H1 (cell line): ENCODE measurements at regions not wholly inside any gene's neighbourhood (a gene's known extent, or its start where the extent isn't known, plus 50 kb on each side); places are given as distances from the start of the nearest gene placed in this dataset.

Source experiments
- CTCF ChIA-PET: fragments of 300-600 bp; sonication (Branson Sonifier 250); formaldehyde crosslinking; loops from one replicate; lab custom pipeline; 2021; ENCODE audit not compliant: partially characterized antibody; lab: Charles Lee
- POLR2A ChIA-PET: fragments of 300-600 bp; sonication (Branson Sonifier 250); formaldehyde crosslinking; loops from one replicate; lab custom pipeline; 2021; ENCODE audit warnings: inconsistent platforms; ENCODE audit not compliant: partially characterized antibody; lab: Charles Lee
- DNase-seq, 2 experiments: peaks; one replicate each; pipeline versions ENCODE4 v3.0.0 to v3.0.0-alpha.2; 2010 to 2022; ENCODE audit warnings: low spot score in 2 of 2, low read depth in 1 of 2, mixed read lengths in 1 of 2
- FAIRE-seq: peaks from 2 replicates; lab custom pipeline; 2011; peaks lifted over from hg19 to GRCh38; lab: Jason Lieb, UNC
- H2AFZ ChIP-seq: 2 replicates; pipeline ENCODE4 v1.8.1; 2012; ENCODE audit warnings: low read length, inconsistent platforms
- H2AK5ac ChIP-seq: 2 replicates; pipeline ENCODE4 v1.6.1; 2013; ENCODE audit warnings: low read depth, low read length
- H2BK120ac ChIP-seq: replicated peaks from 2 replicates; pipeline ENCODE3; 2013; ENCODE audit warnings: low read depth, low read length, inconsistent platforms
- H2BK12ac ChIP-seq: 2 replicates; pipeline ENCODE4 v1.6.1; 2013; ENCODE audit warnings: low read depth, low read length
- H2BK15ac ChIP-seq: 2 replicates; pipeline ENCODE4 v1.6.1; 2013; ENCODE audit warnings: low read length
- H2BK20ac ChIP-seq: 2 replicates; pipeline ENCODE4 v1.6.1; 2013; ENCODE audit warnings: low read length
- H2BK5ac ChIP-seq: 2 replicates; pipeline ENCODE4 v1.6.1; 2013; ENCODE audit warnings: low read depth, low read length
- H3K14ac ChIP-seq: 2 replicates; pipeline ENCODE4 v1.6.1; 2013; ENCODE audit warnings: inconsistent platforms; ENCODE audit not compliant: insufficient read length
- H3K18ac ChIP-seq: 2 replicates; pipeline ENCODE4 v1.6.1; 2013; ENCODE audit warnings: low read length; ENCODE audit errors: extremely low read depth
- H3K23ac ChIP-seq: 2 replicates; pipeline ENCODE4 v1.6.1; 2013; ENCODE audit warnings: inconsistent platforms; ENCODE audit not compliant: insufficient read length
- H3K23me2 ChIP-seq: 2 replicates; pipeline ENCODE4 v1.6.1; 2013; ENCODE audit warnings: low read depth, low read length
- H3K27ac ChIP-seq: 2 replicates; pipeline ENCODE4 v1.6.1; 2011; ENCODE audit warnings: low read depth, low read length, inconsistent platforms
- H3K27me3 ChIP-seq, 4 experiments: replicated peaks in 1 of 4; 1 replicate in 1 of 4; 2 replicates in 3 of 4; pipeline versions ENCODE4 v1.6.1 to v1.8.1; 2011 to 2013; ENCODE audit warnings: low read length in 3 of 4, mild to moderate bottlenecking in 3 of 4, inconsistent platforms in 2 of 4, mixed read lengths in 2 of 4, moderate library complexity in 1 of 4; ENCODE audit not compliant: control insufficient read depth in 3 of 4, insufficient read depth in 3 of 4; ENCODE audit errors: extremely low read depth in 1 of 4
- H3K36me3 ChIP-seq, 4 experiments: 2 replicates each; pipeline versions ENCODE4 v1.6.1 to v1.8.1; 2011 to 2013; ENCODE audit warnings: mild to moderate bottlenecking in 4 of 4, low read length in 3 of 4, moderate library complexity in 2 of 4, control low read depth in 1 of 4, inconsistent platforms in 1 of 4; ENCODE audit not compliant: insufficient read depth in 4 of 4, control insufficient read depth in 2 of 4
- H3K4ac ChIP-seq: replicated peaks from 2 replicates; pipeline ENCODE3; 2013; ENCODE audit warnings: low read length, low read depth, mixed read lengths, inconsistent platforms; ENCODE audit not compliant: insufficient read length
- H3K4me1 ChIP-seq, 4 experiments: replicated peaks in 1 of 4; 1 replicate in 1 of 4; 2 replicates in 3 of 4; pipeline versions ENCODE4 v1.6.1 to v1.8.1; 2011 to 2013; ENCODE audit warnings: low read length in 3 of 4, inconsistent platforms in 2 of 4, mixed read lengths in 1 of 4; ENCODE audit not compliant: insufficient read depth in 4 of 4, control insufficient read depth in 3 of 4
- H3K4me2 ChIP-seq, 2 experiments: 2 replicates each; pipeline versions ENCODE4 v1.6.1 to v1.8.1; 2011 to 2013; ENCODE audit warnings: low read depth in 2 of 2, low read length in 2 of 2, control low read depth in 1 of 2, inconsistent platforms in 1 of 2, mild to moderate bottlenecking in 1 of 2; ENCODE audit not compliant: insufficient read depth in 1 of 2
- H3K4me3 ChIP-seq, 4 experiments: fragments of 200-600, 300-600 bp in 1 of 4; sonication (generic), shearing (Covaris generic), sonication (Bioruptor Twin) in 1 of 4; 2 replicates each; pipeline versions ENCODE4 v1.5.1 to v1.8.1; 2011 to 2016; ENCODE audit warnings: low read length in 4 of 4, low read depth in 3 of 4, control low read depth in 2 of 4, inconsistent platforms in 2 of 4, mild to moderate bottlenecking in 2 of 4, mixed read lengths in 1 of 4, moderate library complexity in 1 of 4; ENCODE audit not compliant: insufficient read depth in 2 of 4; ENCODE audit errors: extremely low read depth in 1 of 4
- H3K56ac ChIP-seq: replicated peaks from 2 replicates; pipeline ENCODE3; 2013; ENCODE audit warnings: low read depth, mild to moderate bottlenecking, mixed read lengths, low read length, inconsistent platforms; ENCODE audit not compliant: insufficient read length
- H3K79me1 ChIP-seq: 2 replicates; pipeline ENCODE4 v1.6.1; 2013; ENCODE audit warnings: low read depth, low read length, control low read depth
- H3K79me2 ChIP-seq, 2 experiments: 2 replicates each; pipeline versions ENCODE4 v1.6.1 to v1.8.1; 2012 to 2013; ENCODE audit warnings: low read length in 2 of 2, mild to moderate bottlenecking in 2 of 2, inconsistent platforms in 1 of 2; ENCODE audit not compliant: insufficient read depth in 2 of 2, control insufficient read depth in 1 of 2
- H3K9ac ChIP-seq, 4 experiments: replicated peaks in 1 of 4; 1 replicate in 1 of 4; 2 replicates in 3 of 4; pipeline versions ENCODE4 v1.6.1 to v1.8.1; 2011 to 2013; ENCODE audit warnings: low read depth in 3 of 4, low read length in 3 of 4, control low read depth in 2 of 4, mild to moderate bottlenecking in 2 of 4, moderate library complexity in 2 of 4, inconsistent platforms in 1 of 4; ENCODE audit errors: extremely low read depth in 1 of 4
- H3K9me3 ChIP-seq, 2 experiments: 2 replicates each; pipeline versions ENCODE4 v1.6.1 to v1.8.1; 2012 to 2013; ENCODE audit warnings: mild to moderate bottlenecking in 2 of 2, moderate library complexity in 2 of 2, control low read depth in 1 of 2, inconsistent platforms in 1 of 2, low read depth in 1 of 2, low read length in 1 of 2, mixed read lengths in 1 of 2; ENCODE audit not compliant: insufficient read depth in 2 of 2
- H4K20me1 ChIP-seq, 2 experiments: replicated peaks in 1 of 2; 2 replicates each; pipeline versions ENCODE3 to v1.8.1; 2011 to 2013; ENCODE audit warnings: inconsistent platforms in 2 of 2, low read length in 2 of 2, mild to moderate bottlenecking in 1 of 2; ENCODE audit not compliant: insufficient read depth in 2 of 2, control insufficient read depth in 1 of 2
- H4K5ac ChIP-seq: 2 replicates; pipeline ENCODE4 v1.6.1; 2013; ENCODE audit warnings: low read length, low read depth, mixed read lengths, inconsistent platforms; ENCODE audit not compliant: insufficient read length
- H4K8ac ChIP-seq: 2 replicates; pipeline ENCODE4 v1.8.0; 2013; ENCODE audit warnings: mild to moderate bottlenecking, moderate library complexity, low read length, inconsistent platforms; ENCODE audit not compliant: insufficient read depth; ENCODE audit errors: extremely low read depth
- H4K91ac ChIP-seq: replicated peaks from 2 replicates; pipeline ENCODE3; 2013; ENCODE audit warnings: low read length, mixed read lengths, inconsistent platforms; ENCODE audit not compliant: insufficient read length
- BCL11A ChIP-seq, 2 experiments: IDR thresholded peaks; one replicate each; pipeline ENCODE4 v1.6.1; 2011; ENCODE audit warnings: low read depth in 2 of 2, low read length in 2 of 2, mild to moderate bottlenecking in 2 of 2
- WGBS, 2 experiments: shearing (Covaris generic) in 1 of 2; methylation state at CpG; one replicate each; pipeline versions ENCODE4 v1.1.6 to v1.1.7; 2013 to 2015; ENCODE audit warnings: low lambda C conversion rate in 2 of 2, mixed read lengths in 2 of 2, inconsistent platforms in 1 of 2, low coverage in 1 of 2, missing lambda C conversion rate in 1 of 2; ENCODE audit not compliant: insufficient replicate concordance in 2 of 2, insufficient coverage in 1 of 2, insufficient read length in 1 of 2; ENCODE audit errors: extremely low coverage in 1 of 2, missing lambda C conversion rate in 1 of 2; 5-methylcytosine and 5-hydroxymethylcytosine counted together

DNA sequence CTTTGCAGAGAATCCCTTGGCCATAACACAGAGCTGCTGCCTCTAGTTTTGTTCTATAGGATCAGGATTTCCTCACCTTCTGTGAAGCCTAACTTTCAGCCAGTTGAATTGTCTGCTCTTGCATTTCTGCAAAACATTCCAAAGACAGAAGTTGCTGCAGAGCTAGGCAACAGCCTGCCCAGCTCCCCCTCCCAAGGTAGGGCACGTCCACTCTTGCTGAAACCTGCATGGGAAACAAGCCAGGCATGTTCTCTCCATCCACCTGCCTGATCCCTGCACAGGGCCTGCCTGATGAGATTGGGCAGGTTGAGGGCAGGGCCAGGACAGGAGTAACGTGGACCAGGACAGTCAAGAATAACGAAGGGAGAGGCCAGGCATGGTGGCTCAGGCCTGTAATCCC is 58.9 kb upstream of the NAA20 start:
- H2AFZ ChIP-seq, result no peak overlapping the region
- H2BK12ac ChIP-seq, result peak overlapping the region; percentile 92; the same call in 1 of the 2 replicates
- no peak overlapping the region for H3K9ac ChIP-seq
- peak overlapping the region in 1 of 2 experiments; percentile 52; a peak in 1 of 4 replicates for H3K4me2 ChIP-seq
- no peaks in the 10 kb centered on the region for H3K36me3 ChIP-seq
- peak overlapping the region; percentile 49 for H2BK120ac ChIP-seq
- H3K23ac ChIP-seq, result no peak overlapping the region
- FAIRE-seq (no peak), DNase-seq (no peak)
- CTCF ChIA-PET, result interaction anchor here (0.7 to 2.3 kb wide), 3 partner anchors 19 to 75 kb away, joined by 3 to 10 read pairs (median 4); no protein-coding TSS in a partner anchor
- peak overlapping the region; percentile 79 for H3K4ac ChIP-seq
- H3K79me2 ChIP-seq, result no peaks in the 10 kb centered on the region
- no peaks in the 10 kb centered on the region for H4K20me1 ChIP-seq
- H3K18ac ChIP-seq, result peak overlapping the region; percentile 81; the same call in 1 of the 2 replicates
- POLR2A ChIA-PET, result interaction anchor here (1.0 kb wide), 1 partner anchor 17 kb away, joined by 3 read pairs; no protein-coding TSS in a partner anchor
- WGBS, 2 experiments, result 83% methylated on average over 3 of the region's 3 CpGs; no CpG with 5 or more reads in 1 of the 2 experiments
- no peak overlapping the region for H4K8ac ChIP-seq
- no peak overlapping the region for H3K27ac ChIP-seq
- H2BK20ac ChIP-seq, result peak overlapping the region; percentile 77; the same call in 1 of the 2 replicates
- no peaks in the 10 kb centered on the region for H3K23me2 ChIP-seq
- peaks cover 3 to 10% (median 7%) of the 10 kb centered on the region in 4 experiments; a peak in 5 of 7 replicates for H3K4me1 ChIP-seq
- H2BK15ac ChIP-seq, result peak overlapping the region; percentile 48; the same call in 1 of the 2 replicates
- no peaks in the 10 kb centered on the region for H3K27me3 ChIP-seq
- no peaks in the 10 kb centered on the region for H3K9me3 ChIP-seq
- H3K4me3 ChIP-seq, result no peak overlapping the region; a peak in 1 of 8 replicates
- no peaks in the 10 kb centered on the region for H3K79me1 ChIP-seq
- no peak overlapping the region for H3K14ac ChIP-seq
- no peak overlapping the region for H2AK5ac ChIP-seq
- H4K5ac ChIP-seq, result no peak overlapping the region
- TF ChIP-seq BCL11A (IDR thresholded peaks at IDR 0.05; ENCODE audit: low read depth in 2 of 2, low read length in 2 of 2), result no peak
- TF ChIP-seq, all 59 proteins: peak for 0
- H3K56ac ChIP-seq, result no peak overlapping the region
- peak overlapping the region; percentile 95 for H4K91ac ChIP-seq
- peak overlapping the region; percentile 85; the same call in 1 of the 2 replicates for H2BK5ac ChIP-seq
